H1 (cell line): ENCODE measurements at regions not wholly inside any gene's neighbourhood (a gene's known extent, or its start where the extent isn't known, plus 50 kb on each side); places are given as distances from the start of the nearest gene placed in this dataset.

Source experiments
- CTCF ChIA-PET: fragments of 300-600 bp; sonication (Branson Sonifier 250); formaldehyde crosslinking; loops from one replicate; lab custom pipeline; 2021; ENCODE audit not compliant: partially characterized antibody; lab: Charles Lee
- POLR2A ChIA-PET: fragments of 300-600 bp; sonication (Branson Sonifier 250); formaldehyde crosslinking; loops from one replicate; lab custom pipeline; 2021; ENCODE audit warnings: inconsistent platforms; ENCODE audit not compliant: partially characterized antibody; lab: Charles Lee
- DNase-seq, 2 experiments: peaks; one replicate each; pipeline versions ENCODE4 v3.0.0 to v3.0.0-alpha.2; 2010 to 2022; ENCODE audit warnings: low spot score in 2 of 2, low read depth in 1 of 2, mixed read lengths in 1 of 2
- FAIRE-seq: peaks from 2 replicates; lab custom pipeline; 2011; peaks lifted over from hg19 to GRCh38; lab: Jason Lieb, UNC
- H2AFZ ChIP-seq: 2 replicates; pipeline ENCODE4 v1.8.1; 2012; ENCODE audit warnings: low read length, inconsistent platforms
- H2AK5ac ChIP-seq: 2 replicates; pipeline ENCODE4 v1.6.1; 2013; ENCODE audit warnings: low read depth, low read length
- H2BK120ac ChIP-seq: replicated peaks from 2 replicates; pipeline ENCODE3; 2013; ENCODE audit warnings: low read depth, low read length, inconsistent platforms
- H2BK12ac ChIP-seq: 2 replicates; pipeline ENCODE4 v1.6.1; 2013; ENCODE audit warnings: low read depth, low read length
- H2BK15ac ChIP-seq: 2 replicates; pipeline ENCODE4 v1.6.1; 2013; ENCODE audit warnings: low read length
- H2BK20ac ChIP-seq: 2 replicates; pipeline ENCODE4 v1.6.1; 2013; ENCODE audit warnings: low read length
- H2BK5ac ChIP-seq: 2 replicates; pipeline ENCODE4 v1.6.1; 2013; ENCODE audit warnings: low read depth, low read length
- H3K14ac ChIP-seq: 2 replicates; pipeline ENCODE4 v1.6.1; 2013; ENCODE audit warnings: inconsistent platforms; ENCODE audit not compliant: insufficient read length
- H3K18ac ChIP-seq: 2 replicates; pipeline ENCODE4 v1.6.1; 2013; ENCODE audit warnings: low read length; ENCODE audit errors: extremely low read depth
- H3K23ac ChIP-seq: 2 replicates; pipeline ENCODE4 v1.6.1; 2013; ENCODE audit warnings: inconsistent platforms; ENCODE audit not compliant: insufficient read length
- H3K23me2 ChIP-seq: 2 replicates; pipeline ENCODE4 v1.6.1; 2013; ENCODE audit warnings: low read depth, low read length
- H3K27ac ChIP-seq: 2 replicates; pipeline ENCODE4 v1.6.1; 2011; ENCODE audit warnings: low read depth, low read length, inconsistent platforms
- H3K27me3 ChIP-seq, 4 experiments: replicated peaks in 1 of 4; 1 replicate in 1 of 4; 2 replicates in 3 of 4; pipeline versions ENCODE4 v1.6.1 to v1.8.1; 2011 to 2013; ENCODE audit warnings: low read length in 3 of 4, mild to moderate bottlenecking in 3 of 4, inconsistent platforms in 2 of 4, mixed read lengths in 2 of 4, moderate library complexity in 1 of 4; ENCODE audit not compliant: control insufficient read depth in 3 of 4, insufficient read depth in 3 of 4; ENCODE audit errors: extremely low read depth in 1 of 4
- H3K36me3 ChIP-seq, 4 experiments: 2 replicates each; pipeline versions ENCODE4 v1.6.1 to v1.8.1; 2011 to 2013; ENCODE audit warnings: mild to moderate bottlenecking in 4 of 4, low read length in 3 of 4, moderate library complexity in 2 of 4, control low read depth in 1 of 4, inconsistent platforms in 1 of 4; ENCODE audit not compliant: insufficient read depth in 4 of 4, control insufficient read depth in 2 of 4
- H3K4ac ChIP-seq: replicated peaks from 2 replicates; pipeline ENCODE3; 2013; ENCODE audit warnings: low read length, low read depth, mixed read lengths, inconsistent platforms; ENCODE audit not compliant: insufficient read length
- H3K4me1 ChIP-seq, 4 experiments: replicated peaks in 1 of 4; 1 replicate in 1 of 4; 2 replicates in 3 of 4; pipeline versions ENCODE4 v1.6.1 to v1.8.1; 2011 to 2013; ENCODE audit warnings: low read length in 3 of 4, inconsistent platforms in 2 of 4, mixed read lengths in 1 of 4; ENCODE audit not compliant: insufficient read depth in 4 of 4, control insufficient read depth in 3 of 4
- H3K4me2 ChIP-seq, 2 experiments: 2 replicates each; pipeline versions ENCODE4 v1.6.1 to v1.8.1; 2011 to 2013; ENCODE audit warnings: low read depth in 2 of 2, low read length in 2 of 2, control low read depth in 1 of 2, inconsistent platforms in 1 of 2, mild to moderate bottlenecking in 1 of 2; ENCODE audit not compliant: insufficient read depth in 1 of 2
- H3K4me3 ChIP-seq, 4 experiments: fragments of 200-600, 300-600 bp in 1 of 4; sonication (generic), shearing (Covaris generic), sonication (Bioruptor Twin) in 1 of 4; 2 replicates each; pipeline versions ENCODE4 v1.5.1 to v1.8.1; 2011 to 2016; ENCODE audit warnings: low read length in 4 of 4, low read depth in 3 of 4, control low read depth in 2 of 4, inconsistent platforms in 2 of 4, mild to moderate bottlenecking in 2 of 4, mixed read lengths in 1 of 4, moderate library complexity in 1 of 4; ENCODE audit not compliant: insufficient read depth in 2 of 4; ENCODE audit errors: extremely low read depth in 1 of 4
- H3K56ac ChIP-seq: replicated peaks from 2 replicates; pipeline ENCODE3; 2013; ENCODE audit warnings: low read depth, mild to moderate bottlenecking, mixed read lengths, low read length, inconsistent platforms; ENCODE audit not compliant: insufficient read length
- H3K79me1 ChIP-seq: 2 replicates; pipeline ENCODE4 v1.6.1; 2013; ENCODE audit warnings: low read depth, low read length, control low read depth
- H3K79me2 ChIP-seq, 2 experiments: 2 replicates each; pipeline versions ENCODE4 v1.6.1 to v1.8.1; 2012 to 2013; ENCODE audit warnings: low read length in 2 of 2, mild to moderate bottlenecking in 2 of 2, inconsistent platforms in 1 of 2; ENCODE audit not compliant: insufficient read depth in 2 of 2, control insufficient read depth in 1 of 2
- H3K9ac ChIP-seq, 4 experiments: replicated peaks in 1 of 4; 1 replicate in 1 of 4; 2 replicates in 3 of 4; pipeline versions ENCODE4 v1.6.1 to v1.8.1; 2011 to 2013; ENCODE audit warnings: low read depth in 3 of 4, low read length in 3 of 4, control low read depth in 2 of 4, mild to moderate bottlenecking in 2 of 4, moderate library complexity in 2 of 4, inconsistent platforms in 1 of 4; ENCODE audit errors: extremely low read depth in 1 of 4
- H3K9me3 ChIP-seq, 2 experiments: 2 replicates each; pipeline versions ENCODE4 v1.6.1 to v1.8.1; 2012 to 2013; ENCODE audit warnings: mild to moderate bottlenecking in 2 of 2, moderate library complexity in 2 of 2, control low read depth in 1 of 2, inconsistent platforms in 1 of 2, low read depth in 1 of 2, low read length in 1 of 2, mixed read lengths in 1 of 2; ENCODE audit not compliant: insufficient read depth in 2 of 2
- H4K20me1 ChIP-seq, 2 experiments: replicated peaks in 1 of 2; 2 replicates each; pipeline versions ENCODE3 to v1.8.1; 2011 to 2013; ENCODE audit warnings: inconsistent platforms in 2 of 2, low read length in 2 of 2, mild to moderate bottlenecking in 1 of 2; ENCODE audit not compliant: insufficient read depth in 2 of 2, control insufficient read depth in 1 of 2
- H4K5ac ChIP-seq: 2 replicates; pipeline ENCODE4 v1.6.1; 2013; ENCODE audit warnings: low read length, low read depth, mixed read lengths, inconsistent platforms; ENCODE audit not compliant: insufficient read length
- H4K8ac ChIP-seq: 2 replicates; pipeline ENCODE4 v1.8.0; 2013; ENCODE audit warnings: mild to moderate bottlenecking, moderate library complexity, low read length, inconsistent platforms; ENCODE audit not compliant: insufficient read depth; ENCODE audit errors: extremely low read depth
- H4K91ac ChIP-seq: replicated peaks from 2 replicates; pipeline ENCODE3; 2013; ENCODE audit warnings: low read length, mixed read lengths, inconsistent platforms; ENCODE audit not compliant: insufficient read length
- BRCA1 ChIP-seq: IDR thresholded peaks from 2 replicates; pipeline ENCODE4 v1.6.1; 2012; ENCODE audit warnings: low read depth, low read length, improper control_type of control experiment
- CTBP2 ChIP-seq: IDR thresholded peaks from 2 replicates; pipeline ENCODE4 v1.7.0; 2011; ENCODE audit warnings: borderline replicate concordance, mild to moderate bottlenecking, moderate library complexity, mixed read lengths, low read length; ENCODE audit not compliant: insufficient read depth, insufficient read length
- MAFK ChIP-seq: IDR thresholded peaks from 2 replicates; pipeline ENCODE4 v1.6.1; 2012; ENCODE audit warnings: low read depth, mild to moderate bottlenecking, improper control_type of control experiment, low read length
- RAD21 ChIP-seq, 2 experiments: IDR thresholded peaks in 1 of 2; conservative IDR thresholded peaks in 1 of 2; 2 replicates each; pipeline ENCODE4 v1.6.1; 2011; ENCODE audit warnings: low read depth in 2 of 2, low read length in 2 of 2, improper control_type of control experiment in 1 of 2, inconsistent platforms in 1 of 2, mild to moderate bottlenecking in 1 of 2, moderate library complexity in 1 of 2
- SP1 ChIP-seq: IDR thresholded peaks from 2 replicates; pipeline ENCODE4 v1.6.1; 2011; ENCODE audit warnings: low read depth, low read length
- WGBS, 2 experiments: shearing (Covaris generic) in 1 of 2; methylation state at CpG; one replicate each; pipeline versions ENCODE4 v1.1.6 to v1.1.7; 2013 to 2015; ENCODE audit warnings: low lambda C conversion rate in 2 of 2, mixed read lengths in 2 of 2, inconsistent platforms in 1 of 2, low coverage in 1 of 2, missing lambda C conversion rate in 1 of 2; ENCODE audit not compliant: insufficient replicate concordance in 2 of 2, insufficient coverage in 1 of 2, insufficient read length in 1 of 2; ENCODE audit errors: extremely low coverage in 1 of 2, missing lambda C conversion rate in 1 of 2; 5-methylcytosine and 5-hydroxymethylcytosine counted together
- TF ChIP-seq, protein P1 (sequence below): IDR thresholded peaks from 2 replicates; pipeline ENCODE4 v1.6.1; 2012; ENCODE audit warnings: inconsistent platforms
- TF ChIP-seq, protein P2 (sequence below), 3 experiments: IDR thresholded peaks; 1 replicate in 2 of 3; 2 replicates in 1 of 3; pipeline versions ENCODE4 v1.5.1 to v1.6.1; 2011; ENCODE audit warnings: low read length in 3 of 3, mild to moderate bottlenecking in 3 of 3, inconsistent platforms in 2 of 3, low read depth in 1 of 3, moderate library complexity in 1 of 3; ENCODE audit not compliant: insufficient read depth in 1 of 3; ENCODE audit errors: control extremely low read depth in 1 of 3

DNA sequence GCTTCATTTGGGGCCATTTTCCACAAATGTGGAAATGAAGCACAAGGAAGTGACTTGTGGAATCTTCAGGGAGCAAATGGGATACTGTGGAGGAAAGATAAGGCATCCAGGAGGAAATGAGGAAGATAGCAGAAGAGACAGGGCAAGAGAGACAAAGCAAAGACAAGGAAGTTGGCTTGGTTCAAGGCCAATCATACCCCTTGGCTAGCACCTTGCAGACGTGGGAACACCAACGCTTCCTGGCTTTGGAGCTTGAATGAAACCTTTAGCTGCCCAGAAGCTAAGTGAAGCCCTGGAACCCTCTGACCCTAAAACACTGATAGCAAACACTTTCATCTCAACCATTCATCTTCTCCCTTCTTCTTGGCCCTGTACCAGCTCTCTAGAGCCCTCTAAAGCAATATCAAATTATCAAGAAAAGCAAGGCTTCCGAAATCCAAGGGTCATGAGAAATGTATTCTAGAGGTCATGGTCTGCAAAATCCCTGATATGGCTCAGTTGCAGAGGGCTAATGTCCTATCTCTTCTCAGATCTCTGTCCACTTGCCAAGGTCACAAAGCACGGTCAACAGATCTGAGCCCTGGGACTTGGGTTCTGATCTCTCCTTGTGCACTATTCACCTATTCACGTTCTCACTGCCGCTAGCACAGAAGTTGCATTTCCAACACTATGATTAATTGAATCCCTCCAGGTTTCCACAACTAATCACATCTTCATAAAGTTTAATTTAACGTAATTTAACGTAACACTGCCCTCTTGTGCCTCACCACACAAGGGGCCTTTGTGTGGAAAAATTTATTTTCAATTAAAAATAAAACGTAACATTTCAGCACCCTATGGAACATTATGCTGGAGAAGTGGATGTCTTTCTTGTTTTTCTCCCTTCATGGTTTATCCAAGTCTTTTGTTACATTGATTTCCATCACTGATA is 557.6 kb upstream of the ADAMTS9 start:
- no peak overlapping the region for H3K14ac ChIP-seq
- no peak overlapping the region for H2AFZ ChIP-seq
- no peak overlapping the region for H3K4me2 ChIP-seq
- DNase-seq, result no peak
- H3K4me3 ChIP-seq, result no peak overlapping the region
- H4K8ac ChIP-seq, result no peak overlapping the region
- H2BK5ac ChIP-seq, result no peak overlapping the region
- no peak overlapping the region for H2BK15ac ChIP-seq
- H3K56ac ChIP-seq, result no peak overlapping the region
- no peaks in the 10 kb centered on the region for H3K36me3 ChIP-seq
- TF ChIP-seq CTBP2 (no peak), BRCA1 (no peak), RAD21 (IDR thresholded peaks at IDR 0.05 in 1 of 2, conservative IDR thresholded peaks at IDR 0.05 in 1 of 2; ENCODE audit: low read depth in 2 of 2, low read length in 2 of 2) (peak; percentile 55 to 59), MAFK (no peak), SP1 (no peak)
- TF ChIP-seq, protein P1, sequence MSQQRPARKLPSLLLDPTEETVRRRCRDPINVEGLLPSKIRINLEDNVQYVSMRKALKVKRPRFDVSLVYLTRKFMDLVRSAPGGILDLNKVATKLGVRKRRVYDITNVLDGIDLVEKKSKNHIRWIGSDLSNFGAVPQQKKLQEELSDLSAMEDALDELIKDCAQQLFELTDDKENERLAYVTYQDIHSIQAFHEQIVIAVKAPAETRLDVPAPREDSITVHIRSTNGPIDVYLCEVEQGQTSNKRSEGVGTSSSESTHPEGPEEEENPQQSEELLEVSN, result no peak
- TF ChIP-seq, protein P2, sequence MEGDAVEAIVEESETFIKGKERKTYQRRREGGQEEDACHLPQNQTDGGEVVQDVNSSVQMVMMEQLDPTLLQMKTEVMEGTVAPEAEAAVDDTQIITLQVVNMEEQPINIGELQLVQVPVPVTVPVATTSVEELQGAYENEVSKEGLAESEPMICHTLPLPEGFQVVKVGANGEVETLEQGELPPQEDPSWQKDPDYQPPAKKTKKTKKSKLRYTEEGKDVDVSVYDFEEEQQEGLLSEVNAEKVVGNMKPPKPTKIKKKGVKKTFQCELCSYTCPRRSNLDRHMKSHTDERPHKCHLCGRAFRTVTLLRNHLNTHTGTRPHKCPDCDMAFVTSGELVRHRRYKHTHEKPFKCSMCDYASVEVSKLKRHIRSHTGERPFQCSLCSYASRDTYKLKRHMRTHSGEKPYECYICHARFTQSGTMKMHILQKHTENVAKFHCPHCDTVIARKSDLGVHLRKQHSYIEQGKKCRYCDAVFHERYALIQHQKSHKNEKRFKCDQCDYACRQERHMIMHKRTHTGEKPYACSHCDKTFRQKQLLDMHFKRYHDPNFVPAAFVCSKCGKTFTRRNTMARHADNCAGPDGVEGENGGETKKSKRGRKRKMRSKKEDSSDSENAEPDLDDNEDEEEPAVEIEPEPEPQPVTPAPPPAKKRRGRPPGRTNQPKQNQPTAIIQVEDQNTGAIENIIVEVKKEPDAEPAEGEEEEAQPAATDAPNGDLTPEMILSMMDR (IDR thresholded peaks at IDR 0.05; ENCODE audit: control extremely low read depth in 1 of 3, insufficient read depth in 1 of 3, low read depth in 1 of 3, low read length in 3 of 3), result peak in 2 of 3 experiments; percentile 5 to 22; a peak in 2 of 4 replicates
- TF ChIP-seq, all 59 proteins: peak for 2
- no peaks in the 10 kb centered on the region for H3K9me3 ChIP-seq
- H4K5ac ChIP-seq, result no peak overlapping the region
- H3K27ac ChIP-seq, result no peak overlapping the region
- POLR2A ChIA-PET, result no interaction called here
- no peak overlapping the region for H2BK20ac ChIP-seq
- no peak for FAIRE-seq
- H4K20me1 ChIP-seq, result no peaks in the 10 kb centered on the region
- no peak overlapping the region for H3K18ac ChIP-seq
- H2AK5ac ChIP-seq, result no peak overlapping the region
- H3K4me1 ChIP-seq, result no peaks in the 10 kb centered on the region
- WGBS, 2 experiments, result 91% methylated on average over 9 of the region's 9 CpGs; no CpG with 5 or more reads in 1 of the 2 experiments
- no peaks in the 10 kb centered on the region for H3K79me1 ChIP-seq
- no peak overlapping the region for H3K4ac ChIP-seq
- H3K23ac ChIP-seq, result no peak overlapping the region
- no peaks in the 10 kb centered on the region for H3K79me2 ChIP-seq
- CTCF ChIA-PET, result interaction anchor here (0.6 to 1.7 kb wide), 12 partner anchors 9 to 713 kb away, joined by 3 to 8 read pairs (median 3); no protein-coding TSS in a partner anchor
- no peak overlapping the region for H2BK120ac ChIP-seq
- H3K27me3 ChIP-seq, result no peaks in the 10 kb centered on the region
- H2BK12ac ChIP-seq, result no peak overlapping the region
- H4K91ac ChIP-seq, result no peak overlapping the region
- no peak overlapping the region for H3K9ac ChIP-seq
- no peaks in the 10 kb centered on the region for H3K23me2 ChIP-seq
